NB4 (cell line): ENCODE measurements at regions not wholly inside any gene's neighbourhood (a gene's known extent, or its start where the extent isn't known, plus 50 kb on each side); places are given as distances from the start of the nearest gene placed in this dataset.

Experiments used
- MAX ChIP-seq: IDR thresholded peaks from 2 replicates; pipeline ENCODE4 v1.6.1; 2011; ENCODE audit warnings: low read depth, low read length
- MYC ChIP-seq: IDR thresholded peaks from 2 replicates; pipeline ENCODE4 v1.6.1; 2011; ENCODE audit warnings: low read depth, low read length
- POLR2A ChIP-seq: IDR thresholded peaks from 2 replicates; pipeline ENCODE4 v1.6.1; 2011; ENCODE audit warnings: mild to moderate bottlenecking; ENCODE audit not compliant: insufficient read length; ENCODE audit errors: extremely low read depth
- TF ChIP-seq, protein P1 (sequence below): IDR thresholded peaks from one replicate; pipeline ENCODE4 v1.5.1; 2012; ENCODE audit warnings: low read depth, low read length

GRCh38 chr2:239575931-239576445, 175.2 kb upstream of the HDAC4 start:
- no peak for TF ChIP-seq POLR2A
- TF ChIP-seq, protein P1, sequence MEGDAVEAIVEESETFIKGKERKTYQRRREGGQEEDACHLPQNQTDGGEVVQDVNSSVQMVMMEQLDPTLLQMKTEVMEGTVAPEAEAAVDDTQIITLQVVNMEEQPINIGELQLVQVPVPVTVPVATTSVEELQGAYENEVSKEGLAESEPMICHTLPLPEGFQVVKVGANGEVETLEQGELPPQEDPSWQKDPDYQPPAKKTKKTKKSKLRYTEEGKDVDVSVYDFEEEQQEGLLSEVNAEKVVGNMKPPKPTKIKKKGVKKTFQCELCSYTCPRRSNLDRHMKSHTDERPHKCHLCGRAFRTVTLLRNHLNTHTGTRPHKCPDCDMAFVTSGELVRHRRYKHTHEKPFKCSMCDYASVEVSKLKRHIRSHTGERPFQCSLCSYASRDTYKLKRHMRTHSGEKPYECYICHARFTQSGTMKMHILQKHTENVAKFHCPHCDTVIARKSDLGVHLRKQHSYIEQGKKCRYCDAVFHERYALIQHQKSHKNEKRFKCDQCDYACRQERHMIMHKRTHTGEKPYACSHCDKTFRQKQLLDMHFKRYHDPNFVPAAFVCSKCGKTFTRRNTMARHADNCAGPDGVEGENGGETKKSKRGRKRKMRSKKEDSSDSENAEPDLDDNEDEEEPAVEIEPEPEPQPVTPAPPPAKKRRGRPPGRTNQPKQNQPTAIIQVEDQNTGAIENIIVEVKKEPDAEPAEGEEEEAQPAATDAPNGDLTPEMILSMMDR: no peak
- TF ChIP-seq MAX: no peak
- TF ChIP-seq MYC: no peak
